HG03064 (cell line): ENCODE measurements at regions not wholly inside any gene's neighbourhood (a gene's known extent, or its start where the extent isn't known, plus 50 kb on each side); places are given as distances from the start of the nearest gene placed in this dataset.
"Not testable (repeated sequence)": the region's sequence is repeated elsewhere in the genome, so short reads cannot be mapped to it uniquely, and the experiment has no call there.

Experiments used
- ATAC-seq: cut with Tn5 transposase; IDR thresholded peaks from one replicate; pipeline ENCODE4 v1.9.1; 2021; ENCODE audit warnings: low read depth; ENCODE audit not compliant: unreplicated experiment

DNA sequence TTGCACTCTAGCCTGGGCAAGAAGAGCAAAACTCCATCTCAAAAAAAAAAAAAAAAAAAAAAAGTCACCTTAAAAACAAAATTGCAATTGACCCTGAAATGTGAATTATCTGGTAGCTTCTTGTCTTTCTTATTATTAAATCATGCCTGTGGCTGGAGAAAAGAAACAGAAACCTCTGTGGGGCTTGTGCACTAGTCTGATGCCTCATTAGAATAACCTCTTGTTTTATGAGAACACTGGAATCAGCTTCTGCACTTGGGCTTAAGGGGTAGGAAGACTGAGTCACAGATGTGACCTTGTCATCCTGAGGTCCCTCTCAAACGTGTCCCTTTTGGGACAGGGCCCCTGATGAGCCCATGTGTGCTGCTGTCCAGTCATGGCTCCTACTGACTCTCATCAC, 237.9 kb downstream of the DACT1 start:
- no peak for ATAC-seq

GRCh38 chr14:58876608-58877007, 238.8 kb downstream of the DACT1 start:
- no peak for ATAC-seq

- ATAC-seq: no peak
Measured at GRCh38 chr14:58878439-58879139, 240.8 kb downstream of the DACT1 start.

- ATAC-seq: no peak
Measured at GRCh38 chr14:58881433-58881832, 243.7 kb downstream of the DACT1 start.

DNA sequence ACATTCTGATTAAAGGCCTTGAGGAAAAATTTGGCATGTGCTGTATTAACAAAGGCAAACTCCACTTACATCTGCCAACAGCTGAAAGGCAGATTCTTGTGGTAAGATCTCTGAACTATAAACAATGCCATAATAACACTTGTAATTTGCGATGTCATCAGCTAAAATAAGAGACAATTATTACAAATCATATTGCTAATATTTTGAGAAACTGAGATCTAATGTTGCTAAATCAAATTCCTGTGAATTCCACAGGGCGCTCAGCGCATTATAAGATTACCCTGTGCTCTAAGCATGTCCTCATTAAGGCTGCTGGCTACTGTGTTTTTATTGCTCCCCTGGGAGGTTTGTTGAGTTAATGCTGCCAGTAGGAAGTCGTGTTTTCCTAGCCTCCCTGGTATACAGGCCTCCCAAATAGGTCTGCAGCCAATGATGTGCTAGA, 244.8 kb downstream of the DACT1 start:
- ATAC-seq: no peak

- ATAC-seq: no peak
Measured at GRCh38 chr14:58884442-58884841, 246.7 kb downstream of the DACT1 start.

GRCh38 chr14:58887931-58888330, 250.2 kb downstream of the DACT1 start:
- no peak for ATAC-seq

GRCh38 chr14:58898655-58899316, 261.0 kb downstream of the DACT1 start:
- no peak for ATAC-seq

- ATAC-seq: no peak
Measured at GRCh38 chr14:58899317-58899713, 261.6 kb downstream of the DACT1 start.

- ATAC-seq: no peak
Measured at GRCh38 chr14:58901826-58902225, 264.1 kb downstream of the DACT1 start.

DNA sequence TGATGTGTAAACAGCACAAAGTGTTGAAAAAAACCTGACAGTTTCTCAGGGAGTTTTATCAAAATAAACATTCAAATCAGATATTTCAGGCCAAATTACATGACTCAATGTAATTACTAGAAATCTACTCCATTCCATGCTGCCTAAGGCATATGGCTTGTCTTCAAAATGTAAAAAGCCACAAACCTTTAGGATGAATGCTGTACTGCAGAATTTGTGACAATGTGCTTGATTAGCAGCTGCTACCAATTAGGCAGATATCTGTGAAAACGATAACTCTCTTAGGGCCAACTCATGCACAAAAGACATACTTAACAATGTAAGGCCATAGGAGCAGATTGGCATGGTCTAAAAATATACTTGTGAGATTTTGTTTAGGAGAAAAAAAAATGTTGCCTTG, 267.0 kb downstream of the DACT1 start:
- ATAC-seq: no peak

DNA sequence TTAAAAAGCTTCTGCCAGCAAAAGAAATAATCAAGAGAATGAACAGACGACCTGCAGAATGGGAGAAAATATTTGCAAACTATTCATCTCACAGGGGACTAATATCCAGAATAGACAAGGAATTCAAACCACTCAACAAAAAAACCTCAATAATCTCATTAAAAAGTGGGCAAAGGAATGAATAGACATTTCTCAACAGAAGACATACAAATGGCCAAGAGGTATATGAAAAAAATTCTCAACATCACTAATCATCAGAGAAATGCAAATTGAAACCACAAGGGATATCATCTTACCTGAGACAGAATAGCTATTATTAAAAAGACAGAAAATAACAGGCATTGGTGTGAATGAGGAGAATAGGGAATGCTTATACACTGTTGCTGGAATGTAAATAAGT, 270.0 kb downstream of the DACT1 start:
- ATAC-seq: no peak

- ATAC-seq: no peak
Measured at GRCh38 chr14:58912287-58912686, 274.5 kb downstream of the DACT1 start.

DNA sequence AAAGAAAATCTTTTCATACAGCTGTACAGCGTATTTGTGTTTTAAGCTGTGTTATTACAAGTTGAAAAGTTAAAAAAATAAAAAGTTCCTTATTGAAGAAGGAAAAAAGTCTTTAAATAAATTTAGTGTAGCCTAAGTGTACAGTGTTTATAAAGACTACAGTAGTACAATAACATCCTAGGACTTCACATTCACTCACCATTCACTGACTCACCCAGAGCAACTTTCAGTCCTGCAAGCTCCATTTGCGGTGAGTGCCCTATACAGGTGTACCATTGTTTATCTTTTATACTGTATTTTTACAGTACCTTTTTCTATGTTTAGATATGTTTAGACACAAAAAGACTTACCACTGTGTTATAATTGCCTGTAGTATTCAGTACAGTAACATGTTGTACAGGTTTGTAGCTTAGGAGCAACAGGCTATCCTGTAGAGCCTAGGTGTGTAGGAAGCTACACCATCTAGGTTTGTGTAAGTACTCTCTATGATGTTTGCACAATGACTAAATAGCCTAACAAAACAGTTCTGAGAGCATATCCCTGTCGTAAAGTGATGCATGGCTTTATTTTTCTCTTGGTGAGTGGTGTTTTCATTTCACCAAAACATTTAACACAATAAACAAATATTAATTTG, 275.2 kb downstream of the DACT1 start:
- no peak for ATAC-seq

GRCh38 chr14:58914279-58914855, 274.1 kb upstream of the DAAM1 start:
- ATAC-seq: no peak

DNA sequence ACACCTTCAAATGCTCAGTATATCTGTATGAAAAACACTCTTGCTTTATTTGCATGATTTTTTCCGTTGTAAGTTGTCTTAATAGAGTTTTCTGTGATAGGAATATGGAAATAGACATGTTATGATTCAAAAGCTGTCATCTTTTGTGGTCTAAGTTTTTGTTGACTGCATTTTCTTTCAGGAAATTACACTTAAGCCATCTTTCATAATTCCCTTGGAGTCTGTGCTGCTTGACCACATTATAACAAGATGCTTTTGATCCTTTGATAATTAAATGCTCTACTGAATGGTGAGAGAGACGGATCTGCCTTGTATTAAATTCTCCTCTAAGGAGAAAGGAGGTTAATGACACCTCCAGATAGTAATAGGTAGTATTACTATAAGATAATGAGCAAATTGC, 272.8 kb upstream of the DAAM1 start:
- no peak for ATAC-seq

DNA sequence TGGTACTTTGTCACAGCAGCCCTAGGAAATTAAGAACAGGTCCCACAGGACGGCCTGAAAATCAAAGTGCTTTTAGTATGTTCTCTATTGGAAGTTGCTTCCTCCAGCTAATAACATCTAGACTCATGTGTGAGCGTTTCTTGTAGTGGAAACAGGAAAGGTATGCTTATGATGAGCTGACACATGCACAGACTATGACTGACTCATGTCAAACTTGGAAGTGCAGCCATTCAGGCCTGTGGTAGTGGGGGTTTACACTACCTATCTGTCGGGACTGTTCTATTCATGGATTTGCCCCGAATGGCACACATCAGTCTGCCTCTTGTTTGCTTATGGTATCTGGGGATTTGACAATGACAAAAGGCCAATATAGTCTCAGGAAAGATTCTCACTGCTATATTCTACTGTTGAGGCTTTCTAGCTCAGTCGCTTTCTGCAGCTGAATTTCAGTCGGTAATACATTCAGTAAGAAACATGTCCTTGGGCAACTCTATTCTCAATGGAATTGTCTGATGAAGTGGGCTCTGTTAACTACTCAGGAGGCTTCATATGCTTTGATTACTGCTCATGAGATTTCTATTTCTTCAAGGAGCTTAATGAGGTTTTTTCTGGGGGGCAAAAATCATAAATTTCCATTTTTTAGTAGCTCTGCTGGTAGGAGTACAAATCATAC, 270.3 kb upstream of the DAAM1 start:
- no peak for ATAC-seq

DNA sequence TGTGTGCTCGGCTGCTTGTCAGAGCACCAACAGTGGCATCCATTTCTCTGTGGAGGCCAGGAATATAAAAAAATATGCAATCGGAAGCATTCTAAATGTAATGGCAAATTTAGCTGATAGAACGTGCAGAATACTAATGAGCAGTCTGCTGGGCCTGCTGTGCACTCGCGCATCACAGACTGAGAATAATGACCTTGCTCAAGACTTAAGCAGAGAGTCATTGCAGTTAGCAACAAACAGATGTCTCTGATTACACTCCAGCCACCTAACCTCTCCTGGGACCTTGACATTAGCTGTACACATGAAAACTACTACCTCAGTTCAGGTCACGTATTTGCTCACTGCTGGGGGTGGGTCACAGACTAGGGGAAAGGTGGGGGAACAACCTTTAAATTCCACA, 269.2 kb upstream of the DAAM1 start:
- no peak for ATAC-seq

DNA sequence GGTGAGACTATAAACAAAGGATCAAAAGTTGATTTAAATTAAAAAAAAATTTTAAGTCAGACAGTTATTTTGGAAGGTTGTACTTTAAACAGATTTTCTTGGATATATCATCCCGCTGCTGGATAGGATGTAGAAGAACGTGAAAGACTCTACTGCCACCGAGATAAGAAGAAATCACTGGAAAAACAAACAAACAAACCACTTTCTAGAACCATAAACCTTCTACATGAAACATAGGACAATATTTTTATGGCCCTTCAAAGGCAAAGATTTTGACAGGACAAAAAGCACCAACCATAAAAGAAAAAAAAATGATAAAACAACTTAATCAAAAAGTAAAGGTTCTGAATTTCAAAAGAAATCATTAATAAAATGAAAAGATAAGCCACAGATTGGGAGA, 268.2 kb upstream of the DAAM1 start:
- ATAC-seq: no peak

GRCh38 chr14:58922201-58922940, 266.1 kb upstream of the DAAM1 start:
- not testable (repeated sequence) for ATAC-seq
